IMR-90 (cell line): ENCODE measurements at regions not wholly inside any gene's neighbourhood (a gene's known extent, or its start where the extent isn't known, plus 50 kb on each side); places are given as distances from the start of the nearest gene placed in this dataset.

Source experiments
- ATAC-seq: fragments of 200-7000 bp; cut with Tn5 transposase; 2 replicates; pipeline ENCODE4 v1.9.1; 2020; ENCODE audit warnings: low read depth, mild to moderate bottlenecking, moderate library complexity
- BruUV-seq: library from RNA; stranded (reverse); fragments of 400-500 nt; replicated peaks from 2 replicates; lab custom pipeline; 2021; lab: Mats Ljungman, UMichigan
- CTCF ChIA-PET: fragments of 300-600 bp; formaldehyde crosslinking; extraction: SDS; loops from one replicate; lab custom pipeline; 2021; ENCODE audit warnings: antibody characterized with exemption; lab: Yijun Ruan, JAX
- POLR2A ChIA-PET: fragments of 300-600 bp; sonication (Branson Sonifier 250); formaldehyde crosslinking; loops from one replicate; lab custom pipeline; 2022; ENCODE audit warnings: antibody characterized with exemption; ENCODE audit not compliant: unreplicated experiment; lab: Charles Lee
- DNase-seq: peaks from one replicate; pipeline ENCODE4 v3.0.0; 2013
- H2AFZ ChIP-seq: replicated peaks from 2 replicates; pipeline ENCODE3; 2013; ENCODE audit warnings: low read length, mild to moderate bottlenecking; ENCODE audit not compliant: poor library complexity
- H2AK5ac ChIP-seq: 2 replicates; pipeline ENCODE4 v1.6.1; 2013; ENCODE audit warnings: low read depth, low read length, inconsistent platforms
- H2AK9ac ChIP-seq: replicated peaks from 2 replicates; pipeline ENCODE3; 2013; ENCODE audit warnings: mild to moderate bottlenecking, low read depth, low read length, moderate library complexity; ENCODE audit not compliant: poor library complexity
- H2BK120ac ChIP-seq: 2 replicates; pipeline ENCODE4 v1.6.1; 2013; ENCODE audit warnings: low read depth, low read length, inconsistent platforms
- H2BK15ac ChIP-seq: 3 replicates; pipeline ENCODE4 v1.6.1; 2013; ENCODE audit warnings: low read depth, low read length, inconsistent platforms
- H2BK20ac ChIP-seq: 2 replicates; pipeline ENCODE4 v1.6.1; 2013; ENCODE audit warnings: low read depth, mild to moderate bottlenecking, inconsistent platforms, low read length, moderate library complexity
- H2BK5ac ChIP-seq: 2 replicates; pipeline ENCODE4 v1.6.1; 2013; ENCODE audit warnings: mild to moderate bottlenecking, low read depth, low read length, inconsistent platforms; ENCODE audit not compliant: poor library complexity, severe bottlenecking
- H3K14ac ChIP-seq: replicated peaks from 2 replicates; pipeline ENCODE4 v1.6.1; 2013; ENCODE audit warnings: low read depth, low read length, inconsistent platforms
- H3K18ac ChIP-seq: 2 replicates; pipeline ENCODE4 v1.6.1; 2013; ENCODE audit warnings: low read depth, low read length, control low read depth
- H3K23ac ChIP-seq: 2 replicates; pipeline ENCODE4 v1.6.1; 2013; ENCODE audit warnings: low read depth, low read length, inconsistent platforms
- H3K27ac ChIP-seq: 2 replicates; pipeline ENCODE4 v1.5.1; 2013; ENCODE audit warnings: mild to moderate bottlenecking, control low read depth, low read length; ENCODE audit not compliant: insufficient read depth
- H3K27me3 ChIP-seq: 2 replicates; pipeline ENCODE4 v1.6.1; 2013; ENCODE audit warnings: low read length; ENCODE audit not compliant: control insufficient read depth, insufficient read depth
- H3K36me3 ChIP-seq: 2 replicates; pipeline ENCODE4 v1.6.1; 2013; ENCODE audit warnings: low read length, mixed read lengths; ENCODE audit not compliant: control insufficient read depth, insufficient read depth
- H3K4ac ChIP-seq: 2 replicates; pipeline ENCODE4 v1.6.1; 2013; ENCODE audit warnings: low read depth, low read length, inconsistent platforms
- H3K4me1 ChIP-seq: 2 replicates; pipeline ENCODE4 v1.6.1; 2013; ENCODE audit warnings: low read length, mixed read lengths; ENCODE audit not compliant: control insufficient read depth, insufficient read depth
- H3K4me2 ChIP-seq: 2 replicates; pipeline ENCODE4 v1.6.1; 2013; ENCODE audit warnings: low read depth, mild to moderate bottlenecking, control low read depth, low read length, moderate library complexity
- H3K4me3 ChIP-seq: 2 replicates; pipeline ENCODE4 v1.5.1; 2013; ENCODE audit warnings: low read depth, mild to moderate bottlenecking, control low read depth, low read length, moderate library complexity; ENCODE audit not compliant: insufficient read depth
- H3K56ac ChIP-seq: 2 replicates; pipeline ENCODE4 v1.6.1; 2013; ENCODE audit warnings: low read length, inconsistent platforms; ENCODE audit not compliant: insufficient read depth; ENCODE audit errors: extremely low read depth
- H3K79me1 ChIP-seq, 2 experiments: 2 replicates each; pipeline ENCODE4 v1.6.1; 2013; ENCODE audit warnings: low read length in 2 of 2, inconsistent platforms in 1 of 2, low read depth in 1 of 2
- H3K9ac ChIP-seq: 2 replicates; pipeline ENCODE4 v1.6.1; 2013; ENCODE audit warnings: low read depth, low read length, control low read depth
- H3K9me1 ChIP-seq: 2 replicates; pipeline ENCODE4 v1.6.1; 2013; ENCODE audit warnings: low read length, inconsistent platforms; ENCODE audit not compliant: insufficient read depth
- H3K9me3 ChIP-seq: 2 replicates; pipeline ENCODE4 v1.6.1; 2013; ENCODE audit warnings: low read length; ENCODE audit not compliant: control insufficient read depth, insufficient read depth
- H4K20me1 ChIP-seq: 2 replicates; pipeline ENCODE4 v1.6.1; 2013; ENCODE audit warnings: low read length, inconsistent platforms; ENCODE audit not compliant: insufficient read depth
- H4K5ac ChIP-seq: 2 replicates; pipeline ENCODE4 v1.6.1; 2013; ENCODE audit warnings: mild to moderate bottlenecking, low read depth, low read length, control low read depth
- H4K8ac ChIP-seq, 2 experiments: 2 replicates each; pipeline ENCODE4 v1.6.1; 2013; ENCODE audit warnings: low read depth in 2 of 2, low read length in 2 of 2, control low read depth in 1 of 2, inconsistent platforms in 1 of 2
- H4K91ac ChIP-seq: 2 replicates; pipeline ENCODE4 v1.6.1; 2013; ENCODE audit warnings: low read depth, low read length, inconsistent platforms; ENCODE audit not compliant: insufficient read depth
- BHLHE40 ChIP-seq: fragments of 150-350 bp; IDR thresholded peaks from 2 replicates; pipeline ENCODE4 v1.6.1; 2016; ENCODE audit warnings: mild to moderate bottlenecking, low read depth, low read length
- CEBPB ChIP-seq: IDR thresholded peaks from 2 replicates; pipeline ENCODE4 v1.6.1; 2012; ENCODE audit warnings: low read depth, low read length, improper control_type of control experiment
- CHD1 ChIP-seq: IDR thresholded peaks from 2 replicates; pipeline ENCODE4 v1.6.1; 2012; ENCODE audit warnings: low read depth, low read length, improper control_type of control experiment
- ELK1 ChIP-seq: fragments of 150-350 bp; IDR thresholded peaks from 2 replicates; pipeline ENCODE4 v1.6.1; 2016; ENCODE audit warnings: low read depth, mild to moderate bottlenecking, low read length, moderate library complexity, borderline replicate concordance
- FOS ChIP-seq: fragments of 150-350 bp; IDR thresholded peaks from 2 replicates; pipeline ENCODE4 v1.6.1; 2016; ENCODE audit warnings: low read depth, low read length
- MAFK ChIP-seq: IDR thresholded peaks from 2 replicates; pipeline ENCODE4 v1.6.1; 2012; ENCODE audit warnings: low read depth, low read length, improper control_type of control experiment
- MAZ ChIP-seq: IDR thresholded peaks from 2 replicates; pipeline ENCODE4 v1.6.1; 2012; ENCODE audit warnings: low read depth, mild to moderate bottlenecking, low read length, improper control_type of control experiment, moderate library complexity, borderline replicate concordance
- MXI1 ChIP-seq: IDR thresholded peaks from 2 replicates; pipeline ENCODE4 v1.6.1; 2012; ENCODE audit warnings: low read depth, mild to moderate bottlenecking, low read length, moderate library complexity, borderline replicate concordance
- NFE2L2 ChIP-seq: fragments of 150-350 bp; IDR thresholded peaks from 2 replicates; pipeline ENCODE4 v1.6.1; 2016; ENCODE audit warnings: low read depth, mild to moderate bottlenecking, low read length
- POLR2A ChIP-seq: IDR thresholded peaks from 2 replicates; pipeline ENCODE4 v1.6.1; 2012; ENCODE audit warnings: mild to moderate bottlenecking, low read depth, low read length
- RAD21 ChIP-seq: IDR thresholded peaks from 2 replicates; pipeline ENCODE4 v1.6.1; 2012; ENCODE audit warnings: low read length, improper control_type of control experiment
- RFX5 ChIP-seq: IDR thresholded peaks from 2 replicates; pipeline ENCODE4 v1.8.0; 2012; ENCODE audit warnings: low read depth, mild to moderate bottlenecking, low read length, moderate library complexity
- USF2 ChIP-seq: fragments of 150-350 bp; IDR thresholded peaks from 2 replicates; pipeline ENCODE4 v1.6.1; 2017; ENCODE audit warnings: mild to moderate bottlenecking, antibody characterized with exemption, low read length, low read depth
- WGBS, 2 experiments: methylation state at CpG; one replicate each; pipeline versions ENCODE4 v1.1.5 to v1.1.7; 2013; ENCODE audit warnings: missing lambda C conversion rate in 2 of 2; ENCODE audit not compliant: insufficient read length in 1 of 2; ENCODE audit errors: extremely low coverage in 2 of 2; 5-methylcytosine and 5-hydroxymethylcytosine counted together
- dilution Hi-C: fragments of 300-500 bp; cut with HindIII; formaldehyde crosslinking; loops from one replicate; pipeline ENCODE4 v1.14.3; 2018; ENCODE audit warnings: low sequenced_read_pairs; ENCODE audit not compliant: unreplicated experiment
- in situ Hi-C: fragments of 300-500 bp; cut with MboI; formaldehyde crosslinking; loops from 3 replicates; pipeline ENCODE4 v1.14.3; 2019; ENCODE audit warnings: low sequenced_read_pairs, inconsistent platforms, mixed read lengths
- intact Hi-C: fragments of 100-400 bp; cut with micrococcal nuclease; formaldehyde crosslinking; loops from 2 replicates; pipeline ENCODE4 v1.10.0; 2022

GRCh38 chr2:67500541-67500940 lies 103.4 kb downstream of the ETAA1 start:
- peaks cover 11% of the 10 kb centered on the region for H3K9me1 ChIP-seq
- DNase-seq = peak; percentile 93
- H2BK5ac ChIP-seq = peak overlapping the region; percentile 93
- H2BK20ac ChIP-seq = peak overlapping the region; percentile 87
- peak; percentile 68 for ATAC-seq
- no TSS peak for BruUV-seq
- H3K4me1 ChIP-seq = peaks cover 18% of the 10 kb centered on the region
- in situ Hi-C loops (no loop called here), intact Hi-C loops (loop anchor here (5.0 kb wide), 1 partner anchor 152 kb away; no protein-coding TSS in a partner anchor), dilution Hi-C loops (no loop called here)
- no peak overlapping the region for H3K4me3 ChIP-seq
- H3K36me3 ChIP-seq = no peaks in the 10 kb centered on the region
- POLR2A ChIA-PET = interaction anchor here (0.6 kb wide), 1 partner anchor 14 kb away, joined by 4 read pairs; no protein-coding TSS in a partner anchor
- no peak overlapping the region for H2AK9ac ChIP-seq
- H2AK5ac ChIP-seq = peak overlapping the region; percentile 33
- peaks cover 0 to 11% of the 10 kb centered on the region in 2 experiments; a peak in 1 of 4 replicates for H3K79me1 ChIP-seq
- peak overlapping the region; percentile 90 for H2BK120ac ChIP-seq
- peak overlapping the region; percentile 12; the same call in 2 of the 3 replicates for H2BK15ac ChIP-seq
- CTCF ChIA-PET = no interaction called here
- H3K9ac ChIP-seq = no peak overlapping the region
- peak overlapping the region; percentile 73 for H3K4ac ChIP-seq
- no peaks in the 10 kb centered on the region for H3K27me3 ChIP-seq
- H4K5ac ChIP-seq = peak overlapping the region; percentile 70; the same call in 1 of the 2 replicates
- H3K23ac ChIP-seq = peak overlapping the region; percentile 89
- WGBS, 2 experiments = no CpG with 5 or more reads among the region's 6 CpGs
- TF ChIP-seq RFX5 (no peak), USF2 (no peak), RAD21 (no peak), NFE2L2 (0 out of 2 replicates have a peak, but pooled peaks have one; percentile 16), ELK1 (no peak), CEBPB (peak; percentile 38; the same call in 1 of the 2 replicates), MAZ (0 out of 2 replicates have a peak, but pooled peaks have one; percentile 13), FOS (peak; percentile 76; the same call in 1 of the 2 replicates), BHLHE40 (peak; percentile 76), POLR2A (no peak), MXI1 (no peak), CHD1 (no peak), MAFK (no peak)
- peak overlapping the region; percentile 64 for H2AFZ ChIP-seq
- H3K9me3 ChIP-seq = no peaks in the 10 kb centered on the region
- peak overlapping the region; percentile 65 for H3K14ac ChIP-seq
- H3K27ac ChIP-seq = no peak overlapping the region
- no peaks in the 10 kb centered on the region for H4K20me1 ChIP-seq
- peak overlapping the region in 1 of 2 experiments; percentile 50; a peak in 1 of 4 replicates for H4K8ac ChIP-seq
- H3K18ac ChIP-seq = peak overlapping the region; percentile 77; the same call in 1 of the 2 replicates
- no peak overlapping the region; the same call in 1 of the 2 replicates for H3K4me2 ChIP-seq
- H3K56ac ChIP-seq = no peak overlapping the region
- peak overlapping the region; percentile 71 for H4K91ac ChIP-seq
